Panc1 (cell line): ENCODE measurements at regions not wholly inside any gene's neighbourhood (a gene's known extent, or its start where the extent isn't known, plus 50 kb on each side); places are given as distances from the start of the nearest gene placed in this dataset.

Source experiments
- ATAC-seq: fragments of 200-7000 bp; cut with Tn5 transposase; 2 replicates; pipeline ENCODE4 v1.9.1; 2020; ENCODE audit warnings: mild to moderate bottlenecking, moderate library complexity
- BruUV-seq: library from RNA; stranded (reverse); fragments of 400-500 nt; replicated peaks from 2 replicates; lab custom pipeline; 2021; lab: Mats Ljungman, UMichigan
- CTCF ChIA-PET: fragments of 300-600 bp; sonication (Branson Sonifier 250); formaldehyde crosslinking; loops from one replicate; lab custom pipeline; 2022; ENCODE audit warnings: antibody characterized with exemption; lab: Charles Lee
- POLR2A ChIA-PET: fragments of 300-600 bp; sonication (Branson Sonifier 250); formaldehyde crosslinking; loops from one replicate; lab custom pipeline; 2022; ENCODE audit warnings: antibody characterized with exemption; lab: Charles Lee
- DNase-seq: peaks from one replicate; pipeline ENCODE4 v3.0.0-alpha.2; 2010; ENCODE audit warnings: low read depth, low spot score
- H3K27ac ChIP-seq: 2 replicates; pipeline ENCODE4 v1.5.1; 2011; ENCODE audit warnings: mild to moderate bottlenecking, low read length, inconsistent platforms
- H3K27me3 ChIP-seq: fragments of 200-500 bp; sonication (Bioruptor generic); 2 replicates; pipeline ENCODE4 v1.6.0; 2014; ENCODE audit warnings: low read length, inconsistent platforms; ENCODE audit not compliant: control insufficient read depth, insufficient read depth
- H3K36me3 ChIP-seq: fragments of 200-500 bp; sonication (Bioruptor generic); 2 replicates; pipeline ENCODE4 v1.5.1; 2014; ENCODE audit warnings: inconsistent platforms, mild to moderate bottlenecking, low read length, moderate library complexity; ENCODE audit not compliant: control insufficient read depth, insufficient read depth
- H3K4me1 ChIP-seq: 2 replicates; pipeline ENCODE4 v1.5.1; 2011; ENCODE audit warnings: inconsistent platforms, mild to moderate bottlenecking, low read length, moderate library complexity; ENCODE audit not compliant: control insufficient read depth, insufficient read depth
- H3K4me3 ChIP-seq, 2 experiments: 2 replicates each; pipeline ENCODE4 v1.5.1; 2011 to 2012; ENCODE audit warnings: low read depth in 2 of 2, low read length in 2 of 2, mild to moderate bottlenecking in 2 of 2, inconsistent platforms in 1 of 2, moderate library complexity in 1 of 2
- H3K9me3 ChIP-seq: fragments of 200-500 bp; sonication (Bioruptor generic); 2 replicates; pipeline ENCODE4 v1.5.1; 2014; ENCODE audit warnings: low read depth, mild to moderate bottlenecking, inconsistent platforms, low read length, moderate library complexity; ENCODE audit not compliant: control insufficient read depth, insufficient read depth
- POLR2AphosphoS5 ChIP-seq: IDR thresholded peaks from 2 replicates; pipeline ENCODE4 v1.6.1; 2012; ENCODE audit warnings: mild to moderate bottlenecking, low read depth, low read length, moderate library complexity
- SIN3A ChIP-seq: IDR thresholded peaks from 2 replicates; pipeline ENCODE4 v1.6.1; 2012; ENCODE audit warnings: low read depth, mild to moderate bottlenecking, low read length, moderate library complexity, borderline replicate concordance; ENCODE audit not compliant: insufficient read depth
- TCF7L2 ChIP-seq: IDR thresholded peaks from 2 replicates; pipeline ENCODE4 v1.6.1; 2011; ENCODE audit warnings: mild to moderate bottlenecking, low read depth, low read length, inconsistent platforms
- in situ Hi-C: cut with HindIII; loops from 2 replicates; pipeline ENCODE4 v1.10.0; 2016; ENCODE audit warnings: low sequenced_read_pairs, low pct_unique_long_range_greater_than_20kb
- intact Hi-C: fragments of 100-400 bp; cut with micrococcal nuclease; formaldehyde crosslinking; loops from one replicate; pipeline ENCODE4 v1.10.0; 2022; ENCODE audit not compliant: unreplicated experiment
- TF ChIP-seq, protein P1 (sequence below): fragments of 450-650 bp; IDR thresholded peaks from 2 replicates; pipeline ENCODE4 v1.5.1; 2017; ENCODE audit warnings: mild to moderate bottlenecking
- TF ChIP-seq, protein P2 (sequence below), 2 experiments: IDR thresholded peaks; 2 replicates each; pipeline ENCODE4 v1.6.1; 2011 to 2012; ENCODE audit warnings: low read depth in 2 of 2, control low read depth in 1 of 2, low read length in 1 of 2, mild to moderate bottlenecking in 1 of 2, moderate library complexity in 1 of 2; ENCODE audit not compliant: insufficient read depth in 1 of 2

DNA sequence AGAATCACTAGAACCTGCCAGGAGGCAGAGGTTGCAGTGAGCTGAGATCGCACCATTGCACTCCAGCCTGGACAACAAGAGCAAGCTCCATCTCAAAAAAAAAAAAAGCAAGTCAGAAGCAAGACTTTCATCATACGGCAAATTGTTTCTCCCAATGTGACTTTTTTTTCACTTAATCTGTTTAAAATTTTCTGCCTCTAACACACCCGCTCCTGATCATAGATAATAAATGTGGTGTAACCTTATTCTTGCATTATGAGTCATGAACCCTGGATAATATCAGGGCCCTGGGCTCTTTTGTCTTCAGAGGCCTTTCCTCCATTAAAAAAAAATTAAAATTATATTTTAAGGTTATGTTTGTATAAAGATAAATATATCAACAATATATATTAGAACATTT, 111.4 kb upstream of the JCAD start:
- Histone ChIP-seq H3K4me1 (no peaks in the 10 kb centered on the region), H3K4me3 (no peak overlapping the region), H3K9me3 (no peaks in the 10 kb centered on the region), H3K27ac (no peak overlapping the region), H3K27me3 (no peaks in the 10 kb centered on the region), H3K36me3 (no peaks in the 10 kb centered on the region)
- TF ChIP-seq, protein P1, sequence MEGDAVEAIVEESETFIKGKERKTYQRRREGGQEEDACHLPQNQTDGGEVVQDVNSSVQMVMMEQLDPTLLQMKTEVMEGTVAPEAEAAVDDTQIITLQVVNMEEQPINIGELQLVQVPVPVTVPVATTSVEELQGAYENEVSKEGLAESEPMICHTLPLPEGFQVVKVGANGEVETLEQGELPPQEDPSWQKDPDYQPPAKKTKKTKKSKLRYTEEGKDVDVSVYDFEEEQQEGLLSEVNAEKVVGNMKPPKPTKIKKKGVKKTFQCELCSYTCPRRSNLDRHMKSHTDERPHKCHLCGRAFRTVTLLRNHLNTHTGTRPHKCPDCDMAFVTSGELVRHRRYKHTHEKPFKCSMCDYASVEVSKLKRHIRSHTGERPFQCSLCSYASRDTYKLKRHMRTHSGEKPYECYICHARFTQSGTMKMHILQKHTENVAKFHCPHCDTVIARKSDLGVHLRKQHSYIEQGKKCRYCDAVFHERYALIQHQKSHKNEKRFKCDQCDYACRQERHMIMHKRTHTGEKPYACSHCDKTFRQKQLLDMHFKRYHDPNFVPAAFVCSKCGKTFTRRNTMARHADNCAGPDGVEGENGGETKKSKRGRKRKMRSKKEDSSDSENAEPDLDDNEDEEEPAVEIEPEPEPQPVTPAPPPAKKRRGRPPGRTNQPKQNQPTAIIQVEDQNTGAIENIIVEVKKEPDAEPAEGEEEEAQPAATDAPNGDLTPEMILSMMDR: no peak
- TF ChIP-seq, protein P2, sequence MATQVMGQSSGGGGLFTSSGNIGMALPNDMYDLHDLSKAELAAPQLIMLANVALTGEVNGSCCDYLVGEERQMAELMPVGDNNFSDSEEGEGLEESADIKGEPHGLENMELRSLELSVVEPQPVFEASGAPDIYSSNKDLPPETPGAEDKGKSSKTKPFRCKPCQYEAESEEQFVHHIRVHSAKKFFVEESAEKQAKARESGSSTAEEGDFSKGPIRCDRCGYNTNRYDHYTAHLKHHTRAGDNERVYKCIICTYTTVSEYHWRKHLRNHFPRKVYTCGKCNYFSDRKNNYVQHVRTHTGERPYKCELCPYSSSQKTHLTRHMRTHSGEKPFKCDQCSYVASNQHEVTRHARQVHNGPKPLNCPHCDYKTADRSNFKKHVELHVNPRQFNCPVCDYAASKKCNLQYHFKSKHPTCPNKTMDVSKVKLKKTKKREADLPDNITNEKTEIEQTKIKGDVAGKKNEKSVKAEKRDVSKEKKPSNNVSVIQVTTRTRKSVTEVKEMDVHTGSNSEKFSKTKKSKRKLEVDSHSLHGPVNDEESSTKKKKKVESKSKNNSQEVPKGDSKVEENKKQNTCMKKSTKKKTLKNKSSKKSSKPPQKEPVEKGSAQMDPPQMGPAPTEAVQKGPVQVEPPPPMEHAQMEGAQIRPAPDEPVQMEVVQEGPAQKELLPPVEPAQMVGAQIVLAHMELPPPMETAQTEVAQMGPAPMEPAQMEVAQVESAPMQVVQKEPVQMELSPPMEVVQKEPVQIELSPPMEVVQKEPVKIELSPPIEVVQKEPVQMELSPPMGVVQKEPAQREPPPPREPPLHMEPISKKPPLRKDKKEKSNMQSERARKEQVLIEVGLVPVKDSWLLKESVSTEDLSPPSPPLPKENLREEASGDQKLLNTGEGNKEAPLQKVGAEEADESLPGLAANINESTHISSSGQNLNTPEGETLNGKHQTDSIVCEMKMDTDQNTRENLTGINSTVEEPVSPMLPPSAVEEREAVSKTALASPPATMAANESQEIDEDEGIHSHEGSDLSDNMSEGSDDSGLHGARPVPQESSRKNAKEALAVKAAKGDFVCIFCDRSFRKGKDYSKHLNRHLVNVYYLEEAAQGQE (IDR thresholded peaks at IDR 0.05; ENCODE audit: insufficient read depth in 1 of 2, low read depth in 2 of 2, low read length in 1 of 2): no peak
- TF ChIP-seq POLR2AphosphoS5 (no peak), SIN3A (no peak), TCF7L2 (no peak)
- in situ Hi-C loops (no loop called here), intact Hi-C loops (no loop called here)
- DNase-seq (no peak), ATAC-seq (no peak)
- CTCF ChIA-PET: interaction anchor here (0.7 kb wide), 1 partner anchor 62 kb away, joined by 4 read pairs; no protein-coding TSS in a partner anchor
- POLR2A ChIA-PET: interaction anchor here (0.6 kb wide), 1 partner anchor 276 kb away, joined by 3 read pairs; no protein-coding TSS in a partner anchor
- no TSS peak for BruUV-seq

DNA sequence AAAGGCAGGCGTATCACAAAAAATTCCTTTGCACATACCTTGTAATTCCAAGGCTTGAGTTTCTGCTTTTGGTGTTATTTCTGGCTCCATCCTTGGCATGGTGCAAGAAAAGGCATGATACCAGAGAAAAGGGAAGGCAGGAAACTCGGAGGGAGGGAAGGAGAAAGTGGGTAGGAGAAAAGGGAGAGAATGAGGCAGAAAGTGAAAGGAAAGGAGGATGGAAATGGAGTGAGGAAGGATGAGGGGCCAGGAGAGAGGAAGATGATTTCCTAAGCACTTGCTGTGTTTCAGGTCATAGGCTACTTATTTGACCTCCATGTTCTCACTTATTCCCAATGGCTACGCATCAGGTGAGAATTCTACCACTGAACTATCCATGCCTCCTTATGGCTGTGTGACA, 110.8 kb upstream of the JCAD start:
- DNase-seq (no peak), ATAC-seq (no peak)
- no peaks in the 10 kb centered on the region for H3K27me3 ChIP-seq
- in situ Hi-C loops: no loop called here
- H3K9me3 ChIP-seq: no peaks in the 10 kb centered on the region
- H3K27ac ChIP-seq: no peak overlapping the region
- intact Hi-C loops: no loop called here
- CTCF ChIA-PET: no interaction called here
- POLR2A ChIA-PET: no interaction called here
- no peak overlapping the region for H3K4me3 ChIP-seq
- H3K36me3 ChIP-seq: no peaks in the 10 kb centered on the region
- no TSS peak for BruUV-seq
- TF ChIP-seq POLR2AphosphoS5: no peak
- TF ChIP-seq, protein P1: no peak
- no peak for TF ChIP-seq SIN3A
- no peak for TF ChIP-seq TCF7L2
- TF ChIP-seq, protein P2 (IDR thresholded peaks at IDR 0.05; ENCODE audit: insufficient read depth in 1 of 2, low read depth in 2 of 2, low read length in 1 of 2): no peak
- no peaks in the 10 kb centered on the region for H3K4me1 ChIP-seq
